GM13977 (cell line): ENCODE measurements at regions not wholly inside any gene's neighbourhood (a gene's known extent, or its start where the extent isn't known, plus 50 kb on each side); places are given as distances from the start of the nearest gene placed in this dataset.
"Not testable (repeated sequence)": the region's sequence is repeated elsewhere in the genome, so short reads cannot be mapped to it uniquely, and the experiment has no call there.

Source experiments
- DNase-seq: peaks from one replicate; pipeline ENCODE4 v3.0.0; 2012; ENCODE audit warnings: low spot score
- in situ Hi-C: fragments of 300-500 bp; cut with MboI; formaldehyde crosslinking; loops from one replicate; pipeline ENCODE4 v1.12.0; 2022; ENCODE audit warnings: low sequenced_read_pairs, low pct_unique_long_range_greater_than_20kb, mixed read lengths, inconsistent platforms; ENCODE audit not compliant: unreplicated experiment
- TF ChIP-seq, protein P1 (sequence below): IDR thresholded peaks from 2 replicates; pipeline ENCODE4 v1.5.1; 2012; ENCODE audit warnings: mild to moderate bottlenecking, control low read depth; ENCODE audit not compliant: insufficient read depth; ENCODE audit errors: extremely low read depth, missing control alignments

DNA sequence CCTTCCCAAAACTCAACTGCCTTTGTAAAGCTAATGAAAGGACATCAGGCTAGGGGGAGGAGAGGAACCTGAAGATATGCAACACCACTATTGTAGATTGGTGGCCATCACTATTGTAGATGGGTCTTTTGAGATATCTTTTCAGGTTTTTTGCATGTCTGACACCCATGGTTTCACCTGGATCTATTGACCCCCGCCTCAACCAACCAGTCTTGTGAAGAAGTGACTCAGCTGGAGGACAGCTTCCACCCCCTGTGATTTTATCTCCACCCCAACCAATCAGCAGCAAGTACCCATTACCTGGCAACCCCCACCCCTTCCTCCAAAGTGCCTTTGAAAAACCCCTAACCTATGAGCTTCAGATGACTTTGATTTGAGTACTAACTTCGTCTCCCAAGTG is 382.6 kb upstream of the GOT2 start:
- TF ChIP-seq, protein P1, sequence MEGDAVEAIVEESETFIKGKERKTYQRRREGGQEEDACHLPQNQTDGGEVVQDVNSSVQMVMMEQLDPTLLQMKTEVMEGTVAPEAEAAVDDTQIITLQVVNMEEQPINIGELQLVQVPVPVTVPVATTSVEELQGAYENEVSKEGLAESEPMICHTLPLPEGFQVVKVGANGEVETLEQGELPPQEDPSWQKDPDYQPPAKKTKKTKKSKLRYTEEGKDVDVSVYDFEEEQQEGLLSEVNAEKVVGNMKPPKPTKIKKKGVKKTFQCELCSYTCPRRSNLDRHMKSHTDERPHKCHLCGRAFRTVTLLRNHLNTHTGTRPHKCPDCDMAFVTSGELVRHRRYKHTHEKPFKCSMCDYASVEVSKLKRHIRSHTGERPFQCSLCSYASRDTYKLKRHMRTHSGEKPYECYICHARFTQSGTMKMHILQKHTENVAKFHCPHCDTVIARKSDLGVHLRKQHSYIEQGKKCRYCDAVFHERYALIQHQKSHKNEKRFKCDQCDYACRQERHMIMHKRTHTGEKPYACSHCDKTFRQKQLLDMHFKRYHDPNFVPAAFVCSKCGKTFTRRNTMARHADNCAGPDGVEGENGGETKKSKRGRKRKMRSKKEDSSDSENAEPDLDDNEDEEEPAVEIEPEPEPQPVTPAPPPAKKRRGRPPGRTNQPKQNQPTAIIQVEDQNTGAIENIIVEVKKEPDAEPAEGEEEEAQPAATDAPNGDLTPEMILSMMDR, result no peak
- in situ Hi-C loops, result no loop called here
- DNase-seq, result no peak

DNA sequence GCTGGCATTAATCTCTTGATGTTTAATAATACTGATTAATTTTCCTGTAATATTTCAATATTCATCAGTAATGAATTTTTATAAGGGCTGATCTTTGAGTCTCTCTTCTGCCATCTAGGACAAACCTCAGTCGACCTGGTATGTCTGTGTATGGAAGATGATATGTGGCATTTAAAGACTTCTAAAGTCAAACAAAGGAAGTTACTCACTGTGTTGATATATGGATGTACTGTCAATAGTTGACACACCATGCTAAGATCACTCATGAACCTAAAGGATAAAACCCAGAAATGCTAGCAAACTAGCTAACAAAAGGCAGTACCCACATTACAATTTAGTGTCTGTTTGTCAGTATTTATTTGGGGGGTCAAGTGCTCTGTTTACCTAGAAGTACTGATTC is 380.7 kb upstream of the GOT2 start:
- in situ Hi-C loops, result no loop called here
- TF ChIP-seq, protein P1, result no peak
- no peak for DNase-seq

DNA sequence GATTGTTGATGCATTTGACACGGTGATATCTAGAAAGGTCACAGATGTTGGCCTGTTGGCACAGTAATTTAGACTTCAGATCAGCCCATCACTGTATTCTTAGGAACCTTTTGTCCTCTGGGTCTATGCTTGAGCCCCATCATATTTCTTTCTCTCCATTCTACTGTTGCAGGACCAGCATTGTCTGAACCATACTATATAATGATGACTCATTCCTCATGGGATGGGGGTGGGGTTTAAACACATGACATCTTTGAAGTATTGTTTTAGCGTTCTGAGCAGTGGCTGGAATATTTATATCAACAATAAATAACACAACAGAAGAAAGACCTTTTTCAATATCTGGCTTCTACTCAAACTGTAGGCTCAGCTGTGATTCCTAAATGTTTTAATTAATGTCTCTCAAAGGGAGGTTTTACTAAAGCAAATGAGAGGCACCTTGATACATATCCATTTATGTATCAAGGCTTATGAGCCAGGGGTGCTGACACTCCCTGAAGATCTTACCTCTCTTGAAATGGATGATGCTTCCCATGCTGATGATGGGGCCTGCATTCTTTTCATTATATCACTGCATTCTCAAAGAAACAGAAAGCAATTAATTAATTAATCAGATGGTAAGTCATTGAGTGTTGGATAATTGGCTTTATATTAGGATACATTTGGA is 379.0 kb upstream of the GOT2 start:
- TF ChIP-seq, protein P1, result no peak
- in situ Hi-C loops, result no loop called here
- no peak for DNase-seq

DNA sequence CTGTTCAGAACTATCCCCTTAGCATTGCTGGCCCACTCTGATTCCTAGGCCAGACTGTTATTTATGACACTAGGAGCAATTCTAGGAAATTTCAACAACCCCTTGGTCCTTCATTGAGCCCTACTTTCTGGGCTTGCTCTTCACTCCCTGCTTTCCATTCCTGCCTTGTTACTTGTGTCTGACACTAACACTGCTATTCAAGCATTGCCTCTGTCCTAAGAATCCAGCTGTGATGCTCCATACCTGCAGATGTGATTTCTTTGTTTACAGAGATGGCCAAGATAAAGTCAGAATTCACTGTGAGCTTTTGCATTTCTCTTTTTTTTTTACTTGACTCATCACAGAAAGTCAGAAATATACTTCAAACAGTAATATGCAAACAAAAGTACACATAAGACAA is 377.2 kb upstream of the GOT2 start:
- no peak for DNase-seq
- TF ChIP-seq, protein P1, result no peak
- in situ Hi-C loops, result no loop called here

DNA sequence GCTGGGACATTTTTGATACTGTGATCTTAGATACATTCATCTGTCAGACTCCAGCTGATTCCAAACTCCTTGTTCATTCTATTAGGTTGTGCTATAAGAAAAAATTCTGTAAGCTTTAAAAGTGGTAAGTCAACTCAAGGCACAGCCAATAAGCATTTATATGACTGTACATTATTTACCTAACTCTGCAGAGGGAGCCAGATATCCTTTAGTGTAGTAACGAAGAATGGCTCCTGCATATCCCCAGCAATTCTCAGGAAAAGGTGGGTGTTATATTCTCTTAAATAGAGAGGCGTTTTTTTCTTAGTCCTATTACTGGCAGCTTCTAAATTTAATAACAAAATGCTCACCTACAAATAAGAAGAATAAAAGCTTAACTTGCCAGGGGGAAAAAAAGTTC is 374.3 kb upstream of the GOT2 start:
- TF ChIP-seq, protein P1, result no peak
- no peak for DNase-seq
- in situ Hi-C loops, result no loop called here

DNA sequence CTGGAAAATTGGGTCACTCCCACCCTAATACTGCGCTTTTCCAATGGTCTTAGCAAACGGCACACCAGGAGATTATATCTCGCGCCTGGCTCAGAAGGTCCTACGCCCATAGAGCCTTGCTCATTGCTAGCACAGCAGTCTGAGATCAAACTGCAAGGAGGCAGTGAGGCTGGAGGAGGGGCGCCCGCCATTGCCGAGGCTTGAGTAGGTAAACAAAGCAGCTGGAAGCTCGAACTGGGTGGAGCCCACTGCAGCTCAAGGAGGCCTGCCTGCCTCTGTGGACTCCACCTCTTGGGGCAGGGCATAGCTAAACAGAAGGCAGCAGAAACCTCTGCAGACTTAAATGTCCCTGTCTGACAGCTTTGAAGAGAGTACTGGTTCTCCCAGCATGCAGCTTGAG is 362.6 kb upstream of the GOT2 start:
- DNase-seq, in situ Hi-C loops: not testable (repeated sequence)

DNA sequence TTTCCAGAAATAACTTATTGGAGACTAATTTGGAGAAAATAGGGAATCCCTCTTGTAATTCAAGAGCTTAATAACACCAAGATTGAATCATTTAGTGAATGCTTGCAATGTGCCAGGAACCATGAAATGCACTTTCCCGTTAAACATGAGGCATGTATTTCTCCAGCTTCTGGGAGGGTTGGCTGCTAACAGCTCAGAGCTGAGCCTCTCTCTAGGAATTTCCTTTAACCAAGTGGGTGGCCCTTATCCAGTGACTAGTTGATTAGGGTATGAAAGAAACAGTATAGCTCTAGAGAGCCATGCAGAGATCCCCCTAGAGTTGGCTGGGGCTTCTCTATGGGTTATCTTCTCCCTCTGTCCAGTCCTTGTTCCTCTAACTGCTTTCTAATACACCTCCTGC is 356.4 kb upstream of the GOT2 start:
- TF ChIP-seq, protein P1, result no peak
- in situ Hi-C loops, result no loop called here
- DNase-seq, result no peak
